H9 (cell line): ENCODE measurements at regions not wholly inside any gene's neighbourhood (a gene's known extent, or its start where the extent isn't known, plus 50 kb on each side); places are given as distances from the start of the nearest gene placed in this dataset.

ENCODE experiments used
- DNase-seq: peaks from one replicate; pipeline ENCODE4 v3.0.0-alpha.2; 2017
- H2AFZ ChIP-seq: one replicate; pipeline ENCODE4 v1.6.1; 2013; ENCODE audit warnings: mild to moderate bottlenecking, low read length, control low read depth, moderate library complexity
- H2AK5ac ChIP-seq: 2 replicates; pipeline ENCODE4 v1.6.1; 2013; ENCODE audit warnings: low read length, control low read depth, mixed read lengths; ENCODE audit not compliant: insufficient read length
- H2BK120ac ChIP-seq: one replicate; pipeline ENCODE4 v1.6.1; 2013; ENCODE audit warnings: low read depth, mild to moderate bottlenecking, low read length, control low read depth, inconsistent platforms; ENCODE audit not compliant: poor library complexity, severe bottlenecking
- H2BK12ac ChIP-seq: 2 replicates; pipeline ENCODE4 v1.6.1; 2013; ENCODE audit warnings: low read length, control low read depth, mixed read lengths, low read depth; ENCODE audit not compliant: insufficient read length
- H2BK15ac ChIP-seq: 2 replicates; pipeline ENCODE4 v1.6.1; 2013; ENCODE audit warnings: low read depth, low read length, control low read depth
- H2BK20ac ChIP-seq: one replicate; pipeline ENCODE4 v1.6.1; 2013; ENCODE audit warnings: low read depth, mild to moderate bottlenecking, low read length, control low read depth, inconsistent platforms; ENCODE audit not compliant: poor library complexity, severe bottlenecking
- H2BK5ac ChIP-seq: 2 replicates; pipeline ENCODE4 v1.6.1; 2013; ENCODE audit warnings: low read length, control low read depth, mixed read lengths; ENCODE audit not compliant: insufficient read length
- H3K14ac ChIP-seq: 2 replicates; pipeline ENCODE4 v1.6.1; 2013; ENCODE audit warnings: low read length, control low read depth; ENCODE audit not compliant: insufficient read depth
- H3K18ac ChIP-seq: 2 replicates; pipeline ENCODE4 v1.6.1; 2013; ENCODE audit warnings: low read depth, mild to moderate bottlenecking, mixed read lengths, low read length, control low read depth; ENCODE audit not compliant: insufficient read length
- H3K23ac ChIP-seq: 2 replicates; pipeline ENCODE4 v1.6.1; 2013; ENCODE audit warnings: low read length, control low read depth, mixed read lengths, low read depth; ENCODE audit not compliant: insufficient read length
- H3K23me2 ChIP-seq: 2 replicates; pipeline ENCODE4 v1.6.1; 2013; ENCODE audit warnings: low read depth, mild to moderate bottlenecking, mixed read lengths, low read length, control low read depth; ENCODE audit not compliant: insufficient read length, poor library complexity, severe bottlenecking
- H3K27ac ChIP-seq: 2 replicates; pipeline ENCODE4 v1.5.1; 2013; ENCODE audit warnings: low read length, control low read depth, mixed read lengths, low read depth; ENCODE audit not compliant: insufficient read length
- H3K27me3 ChIP-seq: 2 replicates; pipeline ENCODE4 v1.6.1; 2013; ENCODE audit warnings: low read length, control low read depth, inconsistent platforms; ENCODE audit not compliant: insufficient read depth
- H3K4ac ChIP-seq: 2 replicates; pipeline ENCODE4 v1.6.1; 2013; ENCODE audit warnings: low read depth, mild to moderate bottlenecking, control low read depth, inconsistent platforms, low read length, moderate library complexity
- H3K4me1 ChIP-seq: 2 replicates; pipeline ENCODE4 v1.6.1; 2013; ENCODE audit warnings: low read length, control low read depth, inconsistent platforms; ENCODE audit not compliant: insufficient read depth
- H3K4me2 ChIP-seq: 2 replicates; pipeline ENCODE4 v1.6.1; 2013; ENCODE audit warnings: low read length, control low read depth, mixed read lengths; ENCODE audit not compliant: insufficient read length, insufficient read depth
- H3K56ac ChIP-seq: 2 replicates; pipeline ENCODE4 v1.6.1; 2013; ENCODE audit warnings: low read depth, mild to moderate bottlenecking, mixed read lengths, low read length, control low read depth; ENCODE audit not compliant: insufficient read length
- H3K79me1 ChIP-seq: 2 replicates; pipeline ENCODE4 v1.6.1; 2013; ENCODE audit warnings: low read depth, mild to moderate bottlenecking, moderate library complexity, low read length, control low read depth, inconsistent platforms; ENCODE audit not compliant: insufficient read depth, poor library complexity, severe bottlenecking
- H3K79me2 ChIP-seq: 2 replicates; pipeline ENCODE4 v1.6.1; 2013; ENCODE audit warnings: low read length, control low read depth, inconsistent platforms; ENCODE audit not compliant: insufficient read depth
- H3K9ac ChIP-seq: 2 replicates; pipeline ENCODE4 v1.6.1; 2013; ENCODE audit warnings: low read length, control low read depth, mixed read lengths; ENCODE audit not compliant: insufficient read length; ENCODE audit errors: extremely low read depth
- H3K9me3 ChIP-seq: one replicate; pipeline ENCODE4 v1.6.1; 2013; ENCODE audit warnings: low read depth, low read length, inconsistent platforms; ENCODE audit not compliant: control insufficient read depth
- H3T11ph ChIP-seq: one replicate; pipeline ENCODE4 v1.6.1; 2013; ENCODE audit warnings: mild to moderate bottlenecking, low read length, control low read depth, inconsistent platforms
- H4K20me1 ChIP-seq: one replicate; pipeline ENCODE4 v1.6.1; 2013; ENCODE audit not compliant: control insufficient read depth, insufficient read length, insufficient read depth
- H4K5ac ChIP-seq: 2 replicates; pipeline ENCODE4 v1.6.1; 2013; ENCODE audit warnings: low read depth, mild to moderate bottlenecking, mixed read lengths, low read length, control low read depth; ENCODE audit not compliant: insufficient read length
- H4K8ac ChIP-seq: replicated peaks from 2 replicates; pipeline ENCODE4 v1.6.1; 2013; ENCODE audit warnings: low read length, control low read depth, mixed read lengths, low read depth; ENCODE audit not compliant: insufficient read length
- H4K91ac ChIP-seq: 2 replicates; pipeline ENCODE4 v1.6.1; 2013; ENCODE audit warnings: low read depth, mild to moderate bottlenecking, moderate library complexity, mixed read lengths, low read length, control low read depth; ENCODE audit not compliant: insufficient read length
- H3K27ac Mint-ChIP-seq, 3 experiments: 2 replicates in 2 of 3; 3 replicates in 1 of 3; pipeline ENCODE4 v1.8.0; 2020 to 2021; ENCODE audit warnings: mixed read lengths in 3 of 3, mild to moderate bottlenecking in 1 of 3, moderate library complexity in 1 of 3
- H3K27me3 Mint-ChIP-seq: 2 replicates; pipeline ENCODE4 v1.8.0; 2021; ENCODE audit warnings: low read depth, mild to moderate bottlenecking, moderate library complexity, mixed read lengths
- H3K36me3 Mint-ChIP-seq, 3 experiments: 2 replicates in 2 of 3; 3 replicates in 1 of 3; pipeline ENCODE4 v1.8.0; 2020 to 2021; ENCODE audit warnings: low read depth in 3 of 3, mixed read lengths in 3 of 3; ENCODE audit not compliant: insufficient read depth in 1 of 3
- H3K4me1 Mint-ChIP-seq, 2 experiments: 2 replicates each; pipeline ENCODE4 v1.8.0; 2020; ENCODE audit warnings: mixed read lengths in 2 of 2
- H3K4me3 Mint-ChIP-seq, 2 experiments: 2 replicates in 1 of 2; 3 replicates in 1 of 2; pipeline ENCODE4 v1.8.0; 2020 to 2021; ENCODE audit warnings: mild to moderate bottlenecking in 2 of 2, mixed read lengths in 2 of 2, moderate library complexity in 1 of 2
- H3K9me3 Mint-ChIP-seq, 2 experiments: 2 replicates in 1 of 2; 3 replicates in 1 of 2; pipeline ENCODE4 v1.8.0; 2020; ENCODE audit warnings: mild to moderate bottlenecking in 2 of 2, mixed read lengths in 2 of 2, moderate library complexity in 1 of 2
- WGBS: extraction: QIAGEN DNeasy Blood & Tissue Kit; methylation state at CpG from one replicate; pipeline ENCODE4 v1.1.7; 2013; ENCODE audit warnings: missing lambda C conversion rate, low lambda C conversion rate, mixed read lengths; ENCODE audit not compliant: insufficient read length; ENCODE audit errors: extremely low coverage; 5-methylcytosine and 5-hydroxymethylcytosine counted together
- TF ChIP-seq, protein P1 (sequence below): fragments of 200-600 bp; sonication (generic); conservative IDR thresholded peaks from 3 replicates; pipeline ENCODE4 v1.8.0; 2021; ENCODE audit warnings: antibody characterized with exemption, mild to moderate bottlenecking

- Mint-ChIP-seq H3K36me3 (peaks cover 0 to 3% (median 0%) of the 10 kb centered on the region in 3 experiments; a peak in 2 of 7 replicates), H3K4me3 (no peak overlapping the region), H3K27me3 (no peaks in the 10 kb centered on the region), H3K9me3 (peaks cover 4% of the 10 kb centered on the region in 2 experiments; a peak in 2 of 5 replicates), H3K4me1 (peaks cover 0 to 2% of the 10 kb centered on the region in 2 experiments; a peak in 1 of 4 replicates), H3K27ac (no peak overlapping the region)
- Histone ChIP-seq H3K4ac (no peak overlapping the region), H3K79me1 (no peaks in the 10 kb centered on the region), H4K91ac (no peak overlapping the region), H3K14ac (no peak overlapping the region), H3K4me2 (no peak overlapping the region), H2AFZ (no peak overlapping the region), H3K56ac (no peak overlapping the region), H4K5ac (no peak overlapping the region), H3K23ac (no peak overlapping the region), H4K20me1 (no peaks in the 10 kb centered on the region), H3K4me1 (no peaks in the 10 kb centered on the region), H3K79me2 (no peaks in the 10 kb centered on the region; the same call in 1 of the 2 replicates), H3K9ac (no peak overlapping the region), H2BK12ac (no peak overlapping the region), H3T11ph (no peak overlapping the region), H2AK5ac (no peak overlapping the region), H2BK120ac (no peak overlapping the region), H2BK15ac (no peak overlapping the region), H3K27ac (no peak overlapping the region), H3K18ac (no peak overlapping the region), H3K23me2 (no peaks in the 10 kb centered on the region), H2BK20ac (no peak overlapping the region), H3K9me3 (no peaks in the 10 kb centered on the region), H3K27me3 (no peaks in the 10 kb centered on the region), H2BK5ac (no peak overlapping the region), H4K8ac (no peak overlapping the region)
- no CpG with 5 or more reads among the region's 3 CpGs for WGBS
- TF ChIP-seq, protein P1, sequence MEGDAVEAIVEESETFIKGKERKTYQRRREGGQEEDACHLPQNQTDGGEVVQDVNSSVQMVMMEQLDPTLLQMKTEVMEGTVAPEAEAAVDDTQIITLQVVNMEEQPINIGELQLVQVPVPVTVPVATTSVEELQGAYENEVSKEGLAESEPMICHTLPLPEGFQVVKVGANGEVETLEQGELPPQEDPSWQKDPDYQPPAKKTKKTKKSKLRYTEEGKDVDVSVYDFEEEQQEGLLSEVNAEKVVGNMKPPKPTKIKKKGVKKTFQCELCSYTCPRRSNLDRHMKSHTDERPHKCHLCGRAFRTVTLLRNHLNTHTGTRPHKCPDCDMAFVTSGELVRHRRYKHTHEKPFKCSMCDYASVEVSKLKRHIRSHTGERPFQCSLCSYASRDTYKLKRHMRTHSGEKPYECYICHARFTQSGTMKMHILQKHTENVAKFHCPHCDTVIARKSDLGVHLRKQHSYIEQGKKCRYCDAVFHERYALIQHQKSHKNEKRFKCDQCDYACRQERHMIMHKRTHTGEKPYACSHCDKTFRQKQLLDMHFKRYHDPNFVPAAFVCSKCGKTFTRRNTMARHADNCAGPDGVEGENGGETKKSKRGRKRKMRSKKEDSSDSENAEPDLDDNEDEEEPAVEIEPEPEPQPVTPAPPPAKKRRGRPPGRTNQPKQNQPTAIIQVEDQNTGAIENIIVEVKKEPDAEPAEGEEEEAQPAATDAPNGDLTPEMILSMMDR: no peak
- no peak for DNase-seq
These were observed 141.4 kb upstream of the DOK6 start for GRCh38 chr18:69259282-69259681.
